GM12873 (cell line): ENCODE measurements at regions not wholly inside any gene's neighbourhood (a gene's known extent, or its start where the extent isn't known, plus 50 kb on each side); places are given as distances from the start of the nearest gene placed in this dataset.

Experiments used
- TF ChIP-seq, protein P1 (sequence below): IDR thresholded peaks from 2 replicates; pipeline ENCODE4 v1.5.1; 2012; ENCODE audit warnings: low read depth, mild to moderate bottlenecking, moderate library complexity, low read length, control low read depth; ENCODE audit not compliant: insufficient read depth; ENCODE audit errors: missing control alignments

DNA sequence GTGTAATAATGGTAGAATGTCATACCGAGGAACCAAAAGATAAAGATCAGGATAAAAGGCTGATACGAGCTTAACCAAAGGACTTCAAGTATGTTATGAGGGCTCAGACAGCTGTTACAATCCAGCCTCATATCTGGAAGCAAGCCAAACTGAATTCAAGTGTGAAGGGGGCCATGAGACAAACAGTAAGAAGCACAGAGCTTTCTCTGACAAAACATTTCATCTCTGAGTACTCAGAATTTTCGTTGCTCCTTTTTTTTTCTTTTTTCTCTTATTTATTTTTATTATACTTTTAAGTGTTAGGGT is 52.9 kb upstream of the CD180 start:
- TF ChIP-seq, protein P1, sequence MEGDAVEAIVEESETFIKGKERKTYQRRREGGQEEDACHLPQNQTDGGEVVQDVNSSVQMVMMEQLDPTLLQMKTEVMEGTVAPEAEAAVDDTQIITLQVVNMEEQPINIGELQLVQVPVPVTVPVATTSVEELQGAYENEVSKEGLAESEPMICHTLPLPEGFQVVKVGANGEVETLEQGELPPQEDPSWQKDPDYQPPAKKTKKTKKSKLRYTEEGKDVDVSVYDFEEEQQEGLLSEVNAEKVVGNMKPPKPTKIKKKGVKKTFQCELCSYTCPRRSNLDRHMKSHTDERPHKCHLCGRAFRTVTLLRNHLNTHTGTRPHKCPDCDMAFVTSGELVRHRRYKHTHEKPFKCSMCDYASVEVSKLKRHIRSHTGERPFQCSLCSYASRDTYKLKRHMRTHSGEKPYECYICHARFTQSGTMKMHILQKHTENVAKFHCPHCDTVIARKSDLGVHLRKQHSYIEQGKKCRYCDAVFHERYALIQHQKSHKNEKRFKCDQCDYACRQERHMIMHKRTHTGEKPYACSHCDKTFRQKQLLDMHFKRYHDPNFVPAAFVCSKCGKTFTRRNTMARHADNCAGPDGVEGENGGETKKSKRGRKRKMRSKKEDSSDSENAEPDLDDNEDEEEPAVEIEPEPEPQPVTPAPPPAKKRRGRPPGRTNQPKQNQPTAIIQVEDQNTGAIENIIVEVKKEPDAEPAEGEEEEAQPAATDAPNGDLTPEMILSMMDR: no peak

DNA sequence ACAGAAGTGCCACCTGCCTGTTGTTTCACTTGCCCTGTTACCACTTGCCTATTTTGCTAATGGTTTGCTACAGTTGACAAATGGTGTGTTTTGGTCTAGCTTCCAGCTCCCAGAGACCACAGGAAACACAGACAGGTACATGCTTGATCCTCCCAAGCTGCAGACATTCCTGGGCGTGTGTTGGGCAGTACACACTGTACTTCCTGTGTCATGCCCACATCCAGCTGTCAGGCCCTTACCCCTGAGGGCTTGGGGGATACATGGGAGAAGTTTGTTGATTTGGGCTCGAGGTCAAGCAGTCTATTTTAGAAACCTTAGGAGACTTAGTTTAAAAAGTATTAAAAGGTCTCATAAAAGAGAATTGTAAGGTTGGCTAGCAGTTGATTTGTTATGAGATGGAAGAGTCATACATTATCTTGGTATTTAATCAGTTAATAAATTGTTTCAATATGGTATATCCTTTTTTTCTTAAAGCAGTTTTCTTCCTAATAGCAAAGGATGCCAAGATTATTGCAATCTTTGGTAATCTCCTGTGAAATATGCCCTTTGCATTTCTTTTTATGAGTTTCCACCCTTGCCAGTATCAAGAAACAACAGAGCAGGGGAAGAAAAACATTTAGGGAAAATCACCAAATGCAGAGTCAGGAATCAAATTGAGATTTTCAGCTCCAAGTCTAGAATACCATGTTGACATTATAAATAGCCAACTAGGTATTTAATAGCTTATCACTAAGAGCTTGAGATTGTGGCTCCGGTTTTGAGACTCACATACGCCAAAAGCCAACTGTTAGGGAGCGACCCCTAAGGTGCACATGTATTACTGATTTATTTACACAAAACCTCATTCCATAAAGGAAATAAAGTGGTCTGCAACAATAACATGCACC is 52.3 kb upstream of the CD180 start:
- TF ChIP-seq, protein P1: no peak

DNA sequence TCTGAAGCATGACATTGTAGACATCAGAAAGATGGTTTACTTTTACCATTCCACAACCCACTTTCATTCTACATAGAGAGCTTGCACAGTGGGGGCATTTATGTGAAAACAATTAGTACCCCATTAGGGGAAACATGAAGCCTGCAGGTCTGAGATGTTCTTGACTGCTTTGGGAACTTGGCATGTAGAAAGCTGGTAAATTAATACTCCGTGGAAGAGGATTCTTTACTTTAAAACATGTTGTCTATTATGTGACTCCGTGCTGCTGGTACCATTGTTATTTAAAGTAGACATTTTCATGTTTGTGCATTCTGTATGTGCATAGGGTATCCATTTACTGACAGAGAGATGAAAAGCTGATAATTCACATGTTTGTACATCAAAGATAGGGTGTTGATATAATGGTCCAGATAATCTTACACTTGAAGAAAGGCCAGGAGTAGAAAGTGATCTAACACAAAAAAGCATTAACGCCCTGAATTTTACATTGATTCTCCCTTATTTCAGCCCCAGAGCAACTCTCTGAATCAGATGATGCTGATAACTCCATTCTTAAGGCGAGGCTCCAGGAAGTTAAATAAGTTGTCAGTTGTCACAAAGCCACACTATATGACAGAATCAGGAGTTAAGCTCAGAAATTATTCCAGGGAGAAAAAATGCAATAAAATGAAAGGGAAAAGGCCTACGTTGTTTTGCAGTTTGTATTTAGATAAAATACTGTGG is 50.1 kb upstream of the CD180 start:
- TF ChIP-seq, protein P1: no peak
